Stimulated activated CD4-positive, alpha-beta T cell treated with anti-CD3 and anti-CD28 coated beads, Interleukin-15, amount 100 ng/mL, for 1 hour (primary cell): ENCODE measurements at regions not wholly inside any gene's neighbourhood (a gene's known extent, or its start where the extent isn't known, plus 50 kb on each side); places are given as distances from the start of the nearest gene placed in this dataset.
"Not testable (repeated sequence)": the region's sequence is repeated elsewhere in the genome, so short reads cannot be mapped to it uniquely, and the experiment has no call there.

ENCODE experiments used
- DNase-seq, 2 donors: peaks; one replicate each; pipeline ENCODE4 v3.0.0-alpha.2; 2020; ENCODE audit warnings: low read depth in 1 of 2, low spot score in 1 of 2

- DNase-seq: no peak
Measured at GRCh38 chr2:8333177-8333831, 348.6 kb upstream of the ID2 start.

- DNase-seq: not testable (repeated sequence)
Measured at GRCh38 chr2:8333832-8334187, 348.0 kb upstream of the ID2 start.

- DNase-seq: no peak
Measured at GRCh38 chr2:8334866-8335325, 347.0 kb upstream of the ID2 start.

- DNase-seq: no peak
Measured at GRCh38 chr2:8335801-8336200, 346.1 kb upstream of the ID2 start.

GRCh38 chr2:8337321-8337720, 344.5 kb upstream of the ID2 start:
- no peak for DNase-seq

GRCh38 chr2:8342407-8342806, 339.4 kb upstream of the ID2 start:
- DNase-seq: no peak

- DNase-seq: no peak
Measured at GRCh38 chr2:8343031-8343430, 338.8 kb upstream of the ID2 start.

GRCh38 chr2:8344144-8345097, 337.4 kb upstream of the ID2 start:
- no peak for DNase-seq

GRCh38 chr2:8345200-8345599, 336.7 kb upstream of the ID2 start:
- no peak for DNase-seq

GRCh38 chr2:8346208-8346607, 335.6 kb upstream of the ID2 start:
- DNase-seq: no peak

- no peak for DNase-seq
Measured at GRCh38 chr2:8346706-8347430, 335.0 kb upstream of the ID2 start.

- not testable (repeated sequence) for DNase-seq
Measured at GRCh38 chr2:8348911-8349310, 332.9 kb upstream of the ID2 start.

GRCh38 chr2:8352296-8352695, 329.6 kb upstream of the ID2 start:
- no peak for DNase-seq

- no peak for DNase-seq
Measured at GRCh38 chr2:8352989-8353388, 328.9 kb upstream of the ID2 start.

- DNase-seq: no peak
Measured at GRCh38 chr2:8355102-8355859, 326.6 kb upstream of the ID2 start.

GRCh38 chr2:8357738-8358518, 323.9 kb upstream of the ID2 start:
- DNase-seq: no peak

GRCh38 chr2:8361930-8362329, 319.9 kb upstream of the ID2 start:
- no peak for DNase-seq

- DNase-seq: no peak
Measured at GRCh38 chr2:8363161-8363560, 318.7 kb upstream of the ID2 start.

GRCh38 chr2:8364668-8365067, 317.2 kb upstream of the ID2 start:
- no peak for DNase-seq

GRCh38 chr2:8365331-8365910, 316.4 kb upstream of the ID2 start:
- no peak for DNase-seq
